Neutrophil (primary cell): ENCODE measurements at regions not wholly inside any gene's neighbourhood (a gene's known extent, or its start where the extent isn't known, plus 50 kb on each side); places are given as distances from the start of the nearest gene placed in this dataset.

Source experiments
- H3K27ac ChIP-seq: fragments of 200-600 bp; sonication (generic); 2 replicates; pipeline ENCODE4 v1.5.1; 2016; ENCODE audit warnings: mild to moderate bottlenecking, moderate library complexity
- H3K27me3 ChIP-seq: fragments of 200-600 bp; sonication (generic); 2 replicates; pipeline ENCODE4 v1.6.0; 2016; ENCODE audit warnings: mild to moderate bottlenecking
- H3K36me3 ChIP-seq: fragments of 200-600 bp; sonication (generic); 2 replicates; pipeline ENCODE4 v1.5.1; 2017
- H3K4me1 ChIP-seq, 2 experiments: fragments of 200-600 bp in 1 of 2; sonication (generic) in 1 of 2; 1 replicate in 1 of 2; 2 replicates in 1 of 2; pipeline versions ENCODE4 v1.5.1 to v1.6.1; 2013 to 2016; ENCODE audit warnings: low read depth in 1 of 2, low read length in 1 of 2, mild to moderate bottlenecking in 1 of 2, moderate library complexity in 1 of 2; ENCODE audit not compliant: control insufficient read depth in 1 of 2, insufficient read depth in 1 of 2
- H3K4me3 ChIP-seq, 2 experiments: fragments of 200-600 bp in 1 of 2; sonication (generic) in 1 of 2; 1 replicate in 1 of 2; 2 replicates in 1 of 2; pipeline ENCODE4 v1.5.1; 2013 to 2016; ENCODE audit warnings: low read depth in 1 of 2, low read length in 1 of 2, mild to moderate bottlenecking in 1 of 2, moderate library complexity in 1 of 2
- H3K9me3 ChIP-seq: fragments of 200-600 bp; sonication (generic); 2 replicates; pipeline ENCODE4 v1.5.1; 2016
- CTCF ChIP-seq: fragments of 200-600 bp; sonication (generic); IDR thresholded peaks from 2 replicates; pipeline ENCODE4 v1.5.1; 2016; ENCODE audit warnings: antibody characterized with exemption

DNA sequence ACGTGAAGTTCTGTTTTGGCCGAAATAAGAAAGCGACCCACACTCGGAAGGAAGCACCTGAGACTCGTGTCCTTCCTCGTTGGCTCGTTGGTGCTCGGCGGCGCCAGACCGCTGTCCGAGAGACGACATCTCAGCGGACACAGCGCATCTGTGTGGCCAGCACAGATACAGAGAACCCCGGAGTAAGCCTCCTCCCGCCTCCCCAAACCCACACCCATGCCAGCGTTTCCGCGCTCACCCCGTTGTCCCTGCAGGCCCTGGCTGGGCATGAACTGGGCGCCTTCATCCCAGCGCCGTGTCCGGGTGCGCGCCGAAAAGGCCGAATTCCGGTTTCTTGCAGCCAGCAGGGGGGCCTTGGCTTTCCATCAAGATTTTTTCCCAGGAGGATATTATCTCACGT is 127.6 kb downstream of the SOX1 start:
- Histone ChIP-seq H3K27ac (no peak overlapping the region), H3K27me3 (no peaks in the 10 kb centered on the region), H3K4me3 (no peak overlapping the region), H3K36me3 (no peaks in the 10 kb centered on the region), H3K4me1 (no peaks in the 10 kb centered on the region), H3K9me3 (no peaks in the 10 kb centered on the region)
- TF ChIP-seq CTCF: no peak

GRCh38 chr13:112198396-112199010 is 131.6 kb downstream of the SOX1 start:
- Histone ChIP-seq H3K36me3 (no peaks in the 10 kb centered on the region), H3K27me3 (peaks cover 3% of the 10 kb centered on the region), H3K4me3 (no peak overlapping the region), H3K9me3 (no peaks in the 10 kb centered on the region), H3K27ac (no peak overlapping the region), H3K4me1 (no peaks in the 10 kb centered on the region)
- no peak for TF ChIP-seq CTCF

DNA sequence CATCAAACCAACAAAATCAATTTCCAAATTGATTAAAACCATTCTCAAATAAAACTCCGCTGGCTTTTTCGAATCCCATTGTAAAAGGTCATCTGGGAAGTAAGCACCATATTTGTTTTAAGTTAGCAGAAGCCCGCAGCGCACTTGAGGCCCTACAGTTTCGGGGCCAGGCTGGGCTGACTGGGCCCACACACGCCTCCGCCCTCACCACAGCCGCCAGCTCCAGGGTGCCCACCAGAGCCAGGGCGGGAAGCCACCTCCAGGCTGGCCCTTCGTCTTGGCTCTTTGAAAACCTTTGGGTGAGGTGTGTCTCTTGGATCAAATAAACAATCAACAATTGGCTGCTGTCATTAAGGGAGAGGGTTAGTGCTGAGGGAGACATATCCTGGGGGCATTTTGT is 133.3 kb downstream of the SOX1 start:
- Histone ChIP-seq H3K27me3 (peaks cover 20% of the 10 kb centered on the region), H3K36me3 (no peaks in the 10 kb centered on the region), H3K4me3 (no peak overlapping the region), H3K4me1 (no peaks in the 10 kb centered on the region), H3K27ac (no peak overlapping the region), H3K9me3 (no peaks in the 10 kb centered on the region)
- no peak for TF ChIP-seq CTCF

GRCh38 chr13:112202266-112202665 is 135.3 kb downstream of the SOX1 start:
- Histone ChIP-seq H3K36me3 (no peaks in the 10 kb centered on the region), H3K9me3 (no peaks in the 10 kb centered on the region)

DNA sequence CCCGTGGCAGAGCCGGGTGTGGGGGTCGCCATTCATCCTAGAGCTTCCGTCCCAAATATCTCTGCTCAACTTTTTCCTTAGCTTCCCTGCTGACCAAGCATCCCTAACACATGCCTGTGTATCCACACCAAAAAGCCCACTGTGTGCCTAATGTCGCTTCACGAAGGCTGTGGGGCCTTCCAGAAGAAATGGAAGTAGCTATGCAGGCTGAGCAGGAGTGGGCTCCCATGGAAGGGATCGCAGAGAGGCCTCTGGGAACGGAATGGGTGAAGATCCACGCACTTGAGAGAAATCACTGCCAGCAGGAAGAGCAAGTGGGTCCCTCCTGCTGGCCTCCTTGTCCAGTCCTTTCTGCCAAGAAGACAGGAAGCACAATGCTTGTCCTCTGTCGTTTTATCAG is 136.0 kb downstream of the SOX1 start:
- Histone ChIP-seq H3K4me3 (no peak overlapping the region), H3K27me3 (peaks cover 47% of the 10 kb centered on the region), H3K4me1 (no peaks in the 10 kb centered on the region), H3K27ac (no peak overlapping the region), H3K9me3 (no peaks in the 10 kb centered on the region), H3K36me3 (no peaks in the 10 kb centered on the region)
- TF ChIP-seq CTCF: no peak

More at GRCh38 chr13:112202266-112202665, 135.3 kb downstream of the SOX1 start:
- no peaks in the 10 kb centered on the region for H3K4me1 ChIP-seq
- peaks cover 40% of the 10 kb centered on the region for H3K27me3 ChIP-seq
- TF ChIP-seq CTCF: no peak
- no peak overlapping the region for H3K27ac ChIP-seq
- H3K4me3 ChIP-seq: no peak overlapping the region
